ENCODE measurements at regions not wholly inside any gene's neighbourhood (a gene's known extent, or its start where the extent isn't known, plus 50 kb on each side); places are given as distances from the start of the nearest gene placed in this dataset.

- H3K27me3 Mint-ChIP-seq (ENCODE audit: low read depth) = peaks cover 4% of the 10 kb centered on the region
- H3K36me3 Mint-ChIP-seq (ENCODE audit: low read depth) = no peaks in the 10 kb centered on the region
- H3K27ac Mint-ChIP-seq (ENCODE audit: unreplicated experiment) = no peak overlapping the region
- TF ChIP-seq CTCF (IDR thresholded peaks at IDR 0.05) = peak; percentile 34
- no peak overlapping the region for H3K4me3 Mint-ChIP-seq (ENCODE audit: unreplicated experiment)
- H3K4me1 Mint-ChIP-seq (ENCODE audit: low read depth) = no peaks in the 10 kb centered on the region
- peaks cover 18% of the 10 kb centered on the region for H3K9me3 Mint-ChIP-seq (ENCODE audit: low read depth)
- no peak for DNase-seq (ENCODE audit: low spot score)
Observed at GRCh38 chr2:33666879-33667278, 67.8 kb upstream of the FAM98A start.

- no peak for TF ChIP-seq CTCF (IDR thresholded peaks at IDR 0.05)
- no peaks in the 10 kb centered on the region for H3K36me3 Mint-ChIP-seq (ENCODE audit: low read depth)
- H3K4me1 Mint-ChIP-seq (ENCODE audit: low read depth) = no peaks in the 10 kb centered on the region
- no peak overlapping the region for H3K4me3 Mint-ChIP-seq (ENCODE audit: unreplicated experiment)
- H3K27ac Mint-ChIP-seq (ENCODE audit: unreplicated experiment) = no peak overlapping the region
- peaks cover 18% of the 10 kb centered on the region for H3K9me3 Mint-ChIP-seq (ENCODE audit: low read depth)
- no peak for DNase-seq (ENCODE audit: low spot score)
- H3K27me3 Mint-ChIP-seq (ENCODE audit: low read depth) = peaks cover 4% of the 10 kb centered on the region
Observed at GRCh38 chr2:33665039-33665438, 65.9 kb upstream of the FAM98A start.

- Mint-ChIP-seq H3K9me3 (ENCODE audit: low read depth) (peaks cover 15% of the 10 kb centered on the region), H3K27me3 (ENCODE audit: low read depth) (peaks cover 13% of the 10 kb centered on the region), H3K4me1 (ENCODE audit: low read depth) (no peaks in the 10 kb centered on the region), H3K4me3 (ENCODE audit: unreplicated experiment) (no peak overlapping the region), H3K27ac (ENCODE audit: unreplicated experiment) (no peak overlapping the region), H3K36me3 (ENCODE audit: low read depth) (no peaks in the 10 kb centered on the region)
- no peak for TF ChIP-seq CTCF (IDR thresholded peaks at IDR 0.05)
- DNase-seq (ENCODE audit: low spot score) = no peak
Observed at GRCh38 chr2:33660416-33661123, 61.5 kb upstream of the FAM98A start.

- Mint-ChIP-seq H3K4me1 (ENCODE audit: low read depth) (no peaks in the 10 kb centered on the region), H3K27ac (ENCODE audit: unreplicated experiment) (no peak overlapping the region), H3K36me3 (ENCODE audit: low read depth) (no peaks in the 10 kb centered on the region), H3K4me3 (ENCODE audit: unreplicated experiment) (no peak overlapping the region), H3K27me3 (ENCODE audit: low read depth) (peaks cover 10% of the 10 kb centered on the region), H3K9me3 (ENCODE audit: low read depth) (peaks cover 7% of the 10 kb centered on the region)
- no peak for DNase-seq (ENCODE audit: low spot score)
- no peak for TF ChIP-seq CTCF (IDR thresholded peaks at IDR 0.05)
Observed at GRCh38 chr2:33655626-33656320, 56.7 kb upstream of the FAM98A start.

GRCh38 chr2:33652830-33653229, 53.7 kb upstream of the FAM98A start:
- Mint-ChIP-seq H3K36me3 (ENCODE audit: low read depth) (no peaks in the 10 kb centered on the region), H3K27ac (ENCODE audit: unreplicated experiment) (no peak overlapping the region), H3K4me3 (ENCODE audit: unreplicated experiment) (no peak overlapping the region), H3K9me3 (ENCODE audit: low read depth) (peaks cover 7% of the 10 kb centered on the region), H3K4me1 (ENCODE audit: low read depth) (peaks cover 4% of the 10 kb centered on the region), H3K27me3 (ENCODE audit: low read depth) (peaks cover 11% of the 10 kb centered on the region)
- no peak for TF ChIP-seq CTCF (IDR thresholded peaks at IDR 0.05)
- no peak for DNase-seq (ENCODE audit: low spot score)
